Panc1 (cell line): ENCODE measurements at regions not wholly inside any gene's neighbourhood (a gene's known extent, or its start where the extent isn't known, plus 50 kb on each side); places are given as distances from the start of the nearest gene placed in this dataset.

Source experiments
- ATAC-seq: fragments of 200-7000 bp; cut with Tn5 transposase; 2 replicates; pipeline ENCODE4 v1.9.1; 2020; ENCODE audit warnings: mild to moderate bottlenecking, moderate library complexity
- BruUV-seq: library from RNA; stranded (reverse); fragments of 400-500 nt; replicated peaks from 2 replicates; lab custom pipeline; 2021; lab: Mats Ljungman, UMichigan
- CTCF ChIA-PET: fragments of 300-600 bp; sonication (Branson Sonifier 250); formaldehyde crosslinking; loops from one replicate; lab custom pipeline; 2022; ENCODE audit warnings: antibody characterized with exemption; lab: Charles Lee
- POLR2A ChIA-PET: fragments of 300-600 bp; sonication (Branson Sonifier 250); formaldehyde crosslinking; loops from one replicate; lab custom pipeline; 2022; ENCODE audit warnings: antibody characterized with exemption; lab: Charles Lee
- DNase-seq: peaks from one replicate; pipeline ENCODE4 v3.0.0-alpha.2; 2010; ENCODE audit warnings: low read depth, low spot score
- H3K27ac ChIP-seq: 2 replicates; pipeline ENCODE4 v1.5.1; 2011; ENCODE audit warnings: mild to moderate bottlenecking, low read length, inconsistent platforms
- H3K27me3 ChIP-seq: fragments of 200-500 bp; sonication (Bioruptor generic); 2 replicates; pipeline ENCODE4 v1.6.0; 2014; ENCODE audit warnings: low read length, inconsistent platforms; ENCODE audit not compliant: control insufficient read depth, insufficient read depth
- H3K36me3 ChIP-seq: fragments of 200-500 bp; sonication (Bioruptor generic); 2 replicates; pipeline ENCODE4 v1.5.1; 2014; ENCODE audit warnings: inconsistent platforms, mild to moderate bottlenecking, low read length, moderate library complexity; ENCODE audit not compliant: control insufficient read depth, insufficient read depth
- H3K4me1 ChIP-seq: 2 replicates; pipeline ENCODE4 v1.5.1; 2011; ENCODE audit warnings: inconsistent platforms, mild to moderate bottlenecking, low read length, moderate library complexity; ENCODE audit not compliant: control insufficient read depth, insufficient read depth
- H3K4me3 ChIP-seq, 2 experiments: 2 replicates each; pipeline ENCODE4 v1.5.1; 2011 to 2012; ENCODE audit warnings: low read depth in 2 of 2, low read length in 2 of 2, mild to moderate bottlenecking in 2 of 2, inconsistent platforms in 1 of 2, moderate library complexity in 1 of 2
- H3K9me3 ChIP-seq: fragments of 200-500 bp; sonication (Bioruptor generic); 2 replicates; pipeline ENCODE4 v1.5.1; 2014; ENCODE audit warnings: low read depth, mild to moderate bottlenecking, inconsistent platforms, low read length, moderate library complexity; ENCODE audit not compliant: control insufficient read depth, insufficient read depth
- CTCF ChIP-seq: fragments of 450-650 bp; IDR thresholded peaks from 2 replicates; pipeline ENCODE4 v1.5.1; 2017; ENCODE audit warnings: mild to moderate bottlenecking
- POLR2AphosphoS5 ChIP-seq: IDR thresholded peaks from 2 replicates; pipeline ENCODE4 v1.6.1; 2012; ENCODE audit warnings: mild to moderate bottlenecking, low read depth, low read length, moderate library complexity
- REST ChIP-seq, 2 experiments: IDR thresholded peaks; 2 replicates each; pipeline ENCODE4 v1.6.1; 2011 to 2012; ENCODE audit warnings: low read depth in 2 of 2, control low read depth in 1 of 2, low read length in 1 of 2, mild to moderate bottlenecking in 1 of 2, moderate library complexity in 1 of 2; ENCODE audit not compliant: insufficient read depth in 1 of 2
- SIN3A ChIP-seq: IDR thresholded peaks from 2 replicates; pipeline ENCODE4 v1.6.1; 2012; ENCODE audit warnings: low read depth, mild to moderate bottlenecking, low read length, moderate library complexity, borderline replicate concordance; ENCODE audit not compliant: insufficient read depth
- TCF7L2 ChIP-seq: IDR thresholded peaks from 2 replicates; pipeline ENCODE4 v1.6.1; 2011; ENCODE audit warnings: mild to moderate bottlenecking, low read depth, low read length, inconsistent platforms
- in situ Hi-C: cut with HindIII; loops from 2 replicates; pipeline ENCODE4 v1.10.0; 2016; ENCODE audit warnings: low sequenced_read_pairs, low pct_unique_long_range_greater_than_20kb
- intact Hi-C: fragments of 100-400 bp; cut with micrococcal nuclease; formaldehyde crosslinking; loops from one replicate; pipeline ENCODE4 v1.10.0; 2022; ENCODE audit not compliant: unreplicated experiment

GRCh38 chr12:30110498-30110897 lies 326.8 kb upstream of the TMTC1 start:
- intact Hi-C loops = no loop called here
- in situ Hi-C loops = no loop called here
- ChIA-PET CTCF (no interaction called here), POLR2A (no interaction called here)
- Histone ChIP-seq H3K9me3 (no peaks in the 10 kb centered on the region), H3K27me3 (no peaks in the 10 kb centered on the region), H3K4me3 (no peak overlapping the region), H3K36me3 (no peaks in the 10 kb centered on the region), H3K4me1 (no peaks in the 10 kb centered on the region), H3K27ac (no peak overlapping the region)
- DNase-seq (no peak), ATAC-seq (no peak)
- no TSS peak for BruUV-seq
- no peak for TF ChIP-seq SIN3A
- TF ChIP-seq REST (IDR thresholded peaks at IDR 0.05; ENCODE audit: insufficient read depth in 1 of 2, low read depth in 2 of 2, low read length in 1 of 2) = no peak
- TF ChIP-seq POLR2AphosphoS5 = no peak
- no peak for TF ChIP-seq TCF7L2
- TF ChIP-seq CTCF = no peak

GRCh38 chr12:30108666-30109065 lies 324.9 kb upstream of the TMTC1 start:
- intact Hi-C loops = no loop called here
- ATAC-seq = no peak
- ChIA-PET POLR2A (interaction anchor here (0.7 kb wide), 1 partner anchor 686 kb away, joined by 3 read pairs; no protein-coding TSS in a partner anchor), CTCF (no interaction called here)
- BruUV-seq = no TSS peak
- in situ Hi-C loops = no loop called here
- Histone ChIP-seq H3K36me3 (no peaks in the 10 kb centered on the region), H3K27ac (no peak overlapping the region), H3K9me3 (no peaks in the 10 kb centered on the region), H3K27me3 (no peaks in the 10 kb centered on the region), H3K4me3 (no peak overlapping the region), H3K4me1 (no peaks in the 10 kb centered on the region)
- DNase-seq = no peak
- TF ChIP-seq CTCF (no peak), POLR2AphosphoS5 (no peak), TCF7L2 (no peak), REST (IDR thresholded peaks at IDR 0.05; ENCODE audit: insufficient read depth in 1 of 2, low read depth in 2 of 2, low read length in 1 of 2) (no peak), SIN3A (no peak)
